ENCODE measurements at regions not wholly inside any gene's neighbourhood (a gene's known extent, or its start where the extent isn't known, plus 50 kb on each side); places are given as distances from the start of the nearest gene placed in this dataset.

- TF ChIP-seq, protein P1, sequence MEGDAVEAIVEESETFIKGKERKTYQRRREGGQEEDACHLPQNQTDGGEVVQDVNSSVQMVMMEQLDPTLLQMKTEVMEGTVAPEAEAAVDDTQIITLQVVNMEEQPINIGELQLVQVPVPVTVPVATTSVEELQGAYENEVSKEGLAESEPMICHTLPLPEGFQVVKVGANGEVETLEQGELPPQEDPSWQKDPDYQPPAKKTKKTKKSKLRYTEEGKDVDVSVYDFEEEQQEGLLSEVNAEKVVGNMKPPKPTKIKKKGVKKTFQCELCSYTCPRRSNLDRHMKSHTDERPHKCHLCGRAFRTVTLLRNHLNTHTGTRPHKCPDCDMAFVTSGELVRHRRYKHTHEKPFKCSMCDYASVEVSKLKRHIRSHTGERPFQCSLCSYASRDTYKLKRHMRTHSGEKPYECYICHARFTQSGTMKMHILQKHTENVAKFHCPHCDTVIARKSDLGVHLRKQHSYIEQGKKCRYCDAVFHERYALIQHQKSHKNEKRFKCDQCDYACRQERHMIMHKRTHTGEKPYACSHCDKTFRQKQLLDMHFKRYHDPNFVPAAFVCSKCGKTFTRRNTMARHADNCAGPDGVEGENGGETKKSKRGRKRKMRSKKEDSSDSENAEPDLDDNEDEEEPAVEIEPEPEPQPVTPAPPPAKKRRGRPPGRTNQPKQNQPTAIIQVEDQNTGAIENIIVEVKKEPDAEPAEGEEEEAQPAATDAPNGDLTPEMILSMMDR (IDR thresholded peaks at IDR 0.05; ENCODE audit: control insufficient read depth, extremely low read depth, insufficient read depth), result peak; percentile 26; the same call in 1 of the 2 replicates
- no peak for DNase-seq (ENCODE audit: low read depth)
- no peak overlapping the region for H3K4me3 ChIP-seq (ENCODE audit: low read depth, low read length)
Observed at GRCh38 chr14:62185078-62185477, 422.9 kb downstream of the SNAPC1 start.

- TF ChIP-seq, protein P1 (IDR thresholded peaks at IDR 0.05; ENCODE audit: control insufficient read depth, extremely low read depth, insufficient read depth), result no peak
- DNase-seq (ENCODE audit: low read depth), result no peak
- H3K4me3 ChIP-seq (ENCODE audit: low read depth, low read length), result no peak overlapping the region
Observed at GRCh38 chr14:62187265-62187664, 425.0 kb downstream of the SNAPC1 start.

DNA sequence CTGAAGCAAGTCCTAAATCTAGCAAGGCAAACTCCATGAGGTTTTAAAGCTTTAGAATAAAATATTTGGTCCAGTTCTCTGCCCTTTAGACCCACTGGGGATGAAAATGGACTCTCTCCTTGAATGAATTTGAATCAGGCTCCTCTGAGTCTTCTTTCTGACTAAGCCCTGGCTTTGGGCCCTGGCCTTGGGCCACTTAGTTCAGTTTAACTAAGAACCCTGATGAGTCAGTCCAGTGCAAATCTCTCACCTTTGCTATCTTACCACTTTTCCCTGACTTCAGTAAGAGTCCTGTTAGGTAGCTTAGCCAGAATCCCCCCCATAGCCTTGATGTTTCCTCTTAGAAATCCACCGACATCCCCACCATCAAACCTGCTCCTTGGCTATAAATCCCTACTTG lies 427.5 kb downstream of the SNAPC1 start:
- no peak overlapping the region for H3K4me3 ChIP-seq (ENCODE audit: low read depth, low read length)
- TF ChIP-seq, protein P1 (IDR thresholded peaks at IDR 0.05; ENCODE audit: control insufficient read depth, extremely low read depth, insufficient read depth), result no peak
- DNase-seq (ENCODE audit: low read depth), result no peak

GRCh38 chr14:62206456-62206855 lies 444.2 kb downstream of the SNAPC1 start:
- TF ChIP-seq, protein P1 (IDR thresholded peaks at IDR 0.05; ENCODE audit: control insufficient read depth, extremely low read depth, insufficient read depth), result no peak
- H3K4me3 ChIP-seq (ENCODE audit: low read depth, low read length), result no peak overlapping the region
- DNase-seq (ENCODE audit: low read depth), result no peak

DNA sequence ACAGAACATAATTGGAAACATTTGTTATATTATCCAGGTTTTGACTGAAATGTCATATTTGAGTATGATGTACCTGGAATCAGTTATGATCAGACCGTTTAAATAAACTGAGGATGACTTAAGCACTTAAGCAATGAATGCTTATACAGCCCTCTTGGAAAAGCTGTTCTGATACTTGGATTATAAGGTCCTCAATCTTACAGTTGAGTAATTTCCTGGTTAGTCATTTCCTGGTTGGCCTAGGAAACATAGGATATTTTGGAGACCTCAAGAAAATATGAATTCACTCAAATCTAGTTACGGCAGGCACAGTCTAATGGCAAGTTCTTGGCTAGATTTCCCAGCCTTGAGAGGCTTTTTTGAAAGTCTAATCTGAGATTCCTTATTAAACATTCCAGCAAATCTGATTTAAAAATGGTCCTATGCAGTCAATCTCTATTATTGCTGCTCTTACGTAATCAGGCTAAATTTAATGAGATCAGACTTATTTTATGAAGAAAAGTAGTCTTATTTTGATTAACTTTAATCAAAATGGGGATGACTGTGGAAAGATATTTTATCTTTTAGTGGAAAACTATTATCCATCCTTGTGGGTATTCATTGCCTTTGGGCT lies 447.2 kb downstream of the SNAPC1 start:
- TF ChIP-seq, protein P1 (IDR thresholded peaks at IDR 0.05; ENCODE audit: control insufficient read depth, extremely low read depth, insufficient read depth), result no peak
- H3K4me3 ChIP-seq (ENCODE audit: low read depth, low read length), result no peak overlapping the region
- no peak for DNase-seq (ENCODE audit: low read depth)

GRCh38 chr14:62213516-62213915 lies 451.3 kb downstream of the SNAPC1 start:
- TF ChIP-seq, protein P1 (IDR thresholded peaks at IDR 0.05; ENCODE audit: control insufficient read depth, extremely low read depth, insufficient read depth), result no peak
- no peak overlapping the region for H3K4me3 ChIP-seq (ENCODE audit: low read depth, low read length)
- DNase-seq (ENCODE audit: low read depth), result no peak

DNA sequence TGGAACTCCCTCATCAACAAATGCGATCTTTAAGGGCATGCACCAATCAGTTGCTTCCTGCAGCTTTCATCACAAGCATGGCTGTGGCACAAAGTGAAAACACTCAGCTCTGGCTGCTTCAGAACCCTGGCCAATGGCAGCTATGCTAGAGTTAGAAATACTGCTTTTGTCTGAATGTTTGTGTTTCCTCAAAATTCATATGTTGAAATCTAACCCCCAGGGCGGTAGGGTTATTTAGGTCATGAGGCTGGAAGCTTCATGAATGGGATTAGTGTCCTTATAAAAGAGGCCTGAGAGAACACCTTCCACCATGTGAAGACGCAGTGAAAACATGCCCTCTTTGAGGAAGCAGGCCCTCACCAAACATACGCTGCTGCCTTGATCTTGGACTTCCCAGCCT lies 453.9 kb downstream of the SNAPC1 start:
- no peak overlapping the region for H3K4me3 ChIP-seq (ENCODE audit: low read depth, low read length)
- TF ChIP-seq, protein P1 (IDR thresholded peaks at IDR 0.05; ENCODE audit: control insufficient read depth, extremely low read depth, insufficient read depth), result no peak
- DNase-seq (ENCODE audit: low read depth), result no peak

All from LNCaP clone FGC (cell line).